Stimulated activated CD8-positive, alpha-beta memory T cell treated with anti-CD3 and anti-CD28 coated beads, Interleukin-15, amount 100 ng/mL, for 48 hours (primary cell): ENCODE measurements at regions not wholly inside any gene's neighbourhood (a gene's known extent, or its start where the extent isn't known, plus 50 kb on each side); places are given as distances from the start of the nearest gene placed in this dataset.
"Not testable (repeated sequence)": the region's sequence is repeated elsewhere in the genome, so short reads cannot be mapped to it uniquely, and the experiment has no call there.

Experiments used
- DNase-seq, 2 donors: peaks; one replicate each; pipeline ENCODE4 v3.0.0-alpha.2; 2020; ENCODE audit warnings: low read depth in 2 of 2

DNA sequence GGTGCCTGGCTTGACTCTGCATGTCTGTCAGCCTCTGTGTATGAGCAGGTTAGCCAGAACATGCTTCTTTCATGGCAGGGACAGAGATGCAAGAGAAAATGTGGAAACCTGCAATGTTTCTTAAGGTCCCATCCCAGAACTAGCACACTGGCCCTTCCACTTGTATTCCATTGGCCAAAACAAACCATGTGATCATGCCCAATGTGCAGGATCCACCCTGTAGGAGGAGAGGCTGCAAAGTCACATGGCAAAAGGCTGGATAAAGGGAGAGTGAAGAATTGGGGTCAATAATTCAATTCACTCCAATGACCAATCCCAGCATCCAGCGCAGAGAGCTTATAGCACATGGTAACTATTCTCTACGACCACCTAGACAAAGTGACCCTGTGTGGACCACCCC is 405.5 kb downstream of the MIAT start:
- DNase-seq, result no peak

DNA sequence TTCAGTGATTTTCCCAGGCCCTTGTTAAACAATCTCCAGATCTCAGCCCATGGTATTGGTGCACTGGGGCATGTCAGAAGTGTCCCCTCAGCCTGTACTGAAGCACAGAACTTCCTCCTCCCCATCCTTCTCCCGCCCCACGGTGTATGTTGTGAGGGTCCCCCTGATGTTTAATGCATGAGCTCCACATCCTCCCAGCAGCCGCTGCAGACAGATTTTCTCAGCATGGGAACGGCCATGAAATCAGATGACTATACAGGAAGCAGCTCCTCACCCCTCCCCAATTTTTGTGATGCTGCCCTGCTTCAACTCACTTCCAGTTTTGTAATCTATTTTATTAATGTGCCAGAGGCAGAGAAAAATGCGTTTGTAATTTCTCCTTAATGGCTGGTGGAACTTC is 406.0 kb downstream of the MIAT start:
- no peak for DNase-seq

DNA sequence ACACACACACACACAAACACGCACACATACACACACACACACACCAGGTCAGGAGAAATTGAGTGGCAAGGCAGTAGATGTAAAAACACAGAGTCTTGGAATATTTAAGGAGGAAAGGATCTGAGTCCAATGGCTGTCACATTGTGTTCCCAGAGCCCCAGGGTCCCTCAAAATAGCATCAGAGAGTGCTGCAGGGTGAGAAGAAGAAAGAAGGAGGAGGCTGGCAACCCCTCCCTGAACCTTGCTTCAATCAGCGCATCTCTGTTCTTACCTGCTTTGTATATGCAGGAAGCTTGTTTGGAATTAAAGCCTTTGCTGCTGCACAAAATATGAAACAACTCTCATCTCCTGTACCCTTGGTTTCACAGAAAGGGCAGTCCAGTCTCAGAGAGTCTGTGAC is 406.5 kb downstream of the MIAT start:
- DNase-seq, result no peak

DNA sequence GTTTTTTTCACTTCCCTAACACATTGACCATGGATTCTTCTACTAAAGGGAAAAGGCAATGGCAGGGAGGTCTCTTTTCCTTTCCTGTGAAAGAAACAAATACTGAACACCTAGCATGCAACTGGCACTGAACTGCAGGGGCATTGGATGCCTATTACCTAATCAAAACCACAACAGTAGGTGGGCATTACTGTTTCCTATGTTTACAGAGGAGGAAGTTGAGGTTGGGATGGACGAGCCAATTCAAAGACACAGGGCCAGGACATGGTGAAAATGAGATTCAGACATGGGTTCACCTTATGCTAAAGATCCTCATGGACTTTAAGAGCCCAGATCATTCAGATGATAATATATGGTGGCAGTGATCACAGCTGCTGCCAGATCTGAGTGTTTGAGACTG is 407.0 kb downstream of the MIAT start:
- DNase-seq, result no peak

DNA sequence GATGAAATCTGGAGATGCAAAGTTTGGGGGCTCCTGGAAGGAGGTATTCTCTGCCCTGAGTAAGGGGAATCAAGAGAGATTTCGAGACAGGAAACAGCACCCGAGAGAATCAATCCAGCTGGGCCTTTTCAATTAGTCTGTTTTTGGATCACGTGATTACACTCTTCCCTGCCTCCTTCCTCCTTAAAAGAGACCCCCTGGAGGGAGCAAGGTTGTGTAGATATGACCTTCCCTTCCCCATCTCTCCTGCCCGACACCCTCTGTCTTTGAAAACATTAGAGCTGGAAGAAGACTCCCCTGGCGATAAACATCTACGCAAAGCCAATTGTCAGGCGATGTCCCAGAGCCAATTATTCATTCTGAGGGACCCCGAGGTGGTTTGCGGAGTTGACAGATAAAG is 407.9 kb downstream of the MIAT start:
- no peak for DNase-seq

DNA sequence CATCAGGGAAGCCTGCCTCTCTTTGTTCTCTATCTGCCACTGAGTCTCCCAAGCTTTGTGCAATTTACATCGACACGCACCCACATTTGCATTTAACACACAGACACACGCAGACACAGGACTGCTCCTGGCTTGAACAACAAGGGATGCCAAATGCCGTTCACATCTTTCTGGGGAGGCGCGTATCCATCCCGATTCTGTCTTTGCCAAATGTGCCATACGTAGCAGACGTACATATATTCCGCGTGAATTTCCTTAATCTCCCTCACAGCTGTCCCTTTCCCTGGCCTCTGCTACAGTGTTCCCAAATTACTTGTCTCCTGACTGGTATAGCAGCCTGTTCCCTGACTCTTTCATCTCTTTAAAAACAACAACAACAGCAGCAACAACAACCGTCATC is 409.5 kb downstream of the MIAT start:
- no peak for DNase-seq

DNA sequence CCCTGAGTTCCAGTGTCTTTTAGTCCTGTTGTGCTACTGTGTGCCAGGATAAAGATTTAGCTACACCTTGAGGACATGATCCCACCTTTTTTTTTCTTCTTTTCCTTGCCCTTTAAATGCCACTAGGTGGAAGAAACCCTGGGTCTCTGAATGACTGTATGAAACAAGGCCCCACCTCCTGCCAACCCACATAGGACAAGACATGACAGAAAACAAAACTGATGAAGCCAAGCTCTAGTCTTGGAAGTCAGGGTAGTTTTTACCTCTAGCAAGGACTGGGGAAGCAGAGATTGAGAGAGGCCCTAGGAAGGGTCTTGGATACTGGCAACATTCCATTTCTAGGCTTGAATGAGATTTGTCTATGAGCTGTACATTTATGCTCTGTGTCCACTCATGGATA is 410.7 kb downstream of the MIAT start:
- DNase-seq, result no peak

DNA sequence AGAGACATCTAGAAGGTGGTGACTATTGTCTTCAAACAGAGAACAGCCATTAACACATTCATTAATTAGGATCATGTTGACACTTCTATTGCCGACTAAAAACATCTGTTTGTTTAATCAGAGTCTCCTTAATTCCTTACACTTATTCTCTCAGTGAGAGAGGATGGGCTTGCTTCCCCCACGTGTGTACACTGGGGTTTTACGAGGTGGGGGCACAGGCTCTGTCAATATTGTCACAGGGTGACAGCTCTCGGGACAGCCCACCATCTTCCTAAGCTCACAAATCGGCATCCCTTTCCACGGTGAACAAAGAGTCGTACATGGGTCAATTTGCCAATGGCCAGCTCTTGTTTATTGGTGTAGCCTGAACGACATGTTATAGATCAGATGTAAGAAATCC is 413.2 kb downstream of the MIAT start:
- no peak for DNase-seq

DNA sequence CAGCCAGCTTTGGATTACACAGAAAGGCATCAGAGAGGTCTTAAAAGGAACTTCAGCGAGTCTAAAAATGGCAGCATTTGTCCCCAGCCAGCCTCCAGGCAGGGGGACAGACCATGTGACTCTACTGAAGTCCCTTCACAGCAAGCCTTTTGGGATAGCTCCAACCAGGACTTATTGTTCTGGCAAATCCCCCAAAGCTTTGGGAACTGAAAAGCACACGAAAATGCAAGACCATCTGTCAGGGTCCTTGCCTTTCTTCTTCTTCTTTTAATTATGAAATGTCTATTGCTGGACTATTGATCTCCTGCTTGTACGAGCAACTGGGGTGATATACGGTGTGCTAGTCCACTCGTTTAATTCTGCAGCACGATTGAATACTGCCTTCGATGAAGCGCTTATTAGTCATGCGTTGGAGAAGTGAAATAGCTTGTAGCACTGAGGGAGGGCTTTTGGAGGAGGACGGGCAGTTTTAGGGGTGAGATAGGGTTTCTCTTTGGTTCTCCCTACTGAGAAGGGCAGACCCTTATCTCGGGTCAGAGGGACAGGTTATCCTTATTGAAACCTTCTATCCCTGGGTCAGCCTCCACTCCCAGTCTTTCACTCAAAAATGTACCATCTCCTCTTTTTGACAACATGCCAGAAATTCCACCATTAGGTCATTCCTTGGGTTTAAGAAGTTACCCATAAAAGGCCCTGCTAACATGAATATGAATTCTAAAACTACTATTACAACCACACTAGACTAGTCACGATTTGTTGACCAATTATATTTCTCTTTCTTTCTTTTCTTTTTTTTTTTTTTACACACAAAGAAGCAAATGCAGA is 416.4 kb downstream of the MIAT start:
- no peak for DNase-seq

DNA sequence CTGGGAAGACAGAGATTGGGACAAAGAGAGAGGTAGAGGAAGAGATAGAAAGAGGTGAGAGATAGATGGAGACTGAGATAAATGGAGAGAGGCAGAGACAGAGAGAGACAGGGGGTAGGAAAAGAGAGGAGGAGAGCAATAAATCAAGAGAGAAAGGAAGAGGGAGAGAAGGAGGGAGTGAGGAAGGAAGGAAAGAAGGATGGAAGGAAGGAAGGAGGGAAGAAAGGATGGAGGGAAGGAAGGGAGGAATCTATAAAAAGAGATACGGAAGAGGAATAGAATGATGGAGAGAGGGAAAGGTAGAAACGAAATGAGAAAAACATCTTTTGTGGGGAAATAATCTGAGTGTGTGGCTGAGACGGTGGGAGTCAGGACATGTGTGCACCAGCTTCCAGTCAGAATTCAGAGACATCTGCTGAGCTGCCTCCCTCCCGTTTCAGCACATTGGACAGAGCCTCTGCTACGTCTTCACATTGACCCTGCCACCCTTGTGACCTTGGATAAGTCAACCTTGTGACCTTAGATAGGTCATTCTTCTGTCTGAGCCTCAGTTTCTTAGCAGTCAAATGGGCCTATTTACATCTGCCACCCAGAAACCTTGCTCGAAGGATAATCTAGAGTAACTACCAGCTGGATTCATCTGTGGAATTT is 417.8 kb downstream of the MIAT start:
- no peak for DNase-seq

DNA sequence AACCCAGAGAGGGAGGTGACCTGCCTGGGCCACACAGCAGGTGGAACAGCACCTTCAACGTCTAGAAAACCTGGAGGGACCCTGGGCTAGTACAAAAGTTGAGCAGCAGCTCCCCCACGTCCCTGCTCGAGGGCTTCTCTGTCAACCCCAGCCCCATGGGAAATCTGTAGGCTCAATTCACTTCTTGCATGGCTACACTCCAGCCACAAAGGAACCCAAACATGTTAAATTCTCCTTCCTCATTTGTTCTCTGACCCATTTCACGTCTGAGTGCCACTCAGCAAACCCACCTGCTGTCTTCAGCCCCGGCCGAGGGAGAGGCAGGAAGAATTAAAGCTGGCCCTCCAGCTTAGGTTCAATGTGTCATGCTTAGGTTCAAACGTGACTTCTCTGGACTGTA is 418.5 kb downstream of the MIAT start:
- no peak for DNase-seq

DNA sequence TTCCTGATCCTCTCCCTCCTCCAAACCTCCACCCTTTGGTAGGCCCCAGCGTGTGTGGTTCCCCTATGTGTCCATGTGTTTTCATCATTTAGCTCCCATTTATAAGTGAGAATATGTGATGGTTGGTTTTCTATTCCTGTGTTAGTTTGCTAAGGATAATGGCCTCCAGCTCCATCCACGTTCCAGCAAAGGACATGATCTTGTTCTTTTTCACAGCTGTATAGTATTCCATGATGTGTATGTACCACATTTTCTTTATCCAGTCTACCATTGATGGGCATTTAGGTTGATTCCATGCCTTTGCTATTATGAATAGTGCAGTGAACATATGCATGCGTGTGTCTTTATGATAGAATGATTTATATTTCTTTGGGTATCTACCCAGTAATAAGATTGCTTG is 420.7 kb downstream of the MIAT start:
- not testable (repeated sequence) for DNase-seq

DNA sequence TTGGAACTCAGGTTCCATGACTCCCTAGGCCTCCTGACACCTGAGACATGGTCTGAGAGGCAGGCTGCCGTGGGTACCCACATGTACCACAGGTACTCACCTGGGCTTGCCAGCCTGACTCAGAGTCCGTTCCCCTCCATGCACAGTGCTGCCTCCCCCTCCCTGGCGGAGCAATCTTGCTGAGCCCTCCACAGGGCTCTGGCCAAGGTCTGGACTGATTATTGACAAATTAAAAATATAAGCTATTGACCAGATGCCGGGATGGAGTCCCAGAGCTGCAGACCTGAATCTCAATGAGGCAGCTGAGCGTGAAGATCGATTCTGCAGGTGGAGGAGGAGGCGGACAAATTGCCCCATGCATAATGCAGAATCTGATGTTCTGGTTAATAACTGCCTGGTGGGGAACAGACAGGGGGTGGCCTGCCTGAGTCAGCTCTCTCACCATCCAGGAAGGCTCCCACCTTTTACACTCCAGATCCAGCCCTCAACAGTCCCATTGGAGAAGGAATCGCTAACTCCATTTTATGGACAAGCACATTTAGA is 422.7 kb downstream of the MIAT start:
- DNase-seq, result no peak

DNA sequence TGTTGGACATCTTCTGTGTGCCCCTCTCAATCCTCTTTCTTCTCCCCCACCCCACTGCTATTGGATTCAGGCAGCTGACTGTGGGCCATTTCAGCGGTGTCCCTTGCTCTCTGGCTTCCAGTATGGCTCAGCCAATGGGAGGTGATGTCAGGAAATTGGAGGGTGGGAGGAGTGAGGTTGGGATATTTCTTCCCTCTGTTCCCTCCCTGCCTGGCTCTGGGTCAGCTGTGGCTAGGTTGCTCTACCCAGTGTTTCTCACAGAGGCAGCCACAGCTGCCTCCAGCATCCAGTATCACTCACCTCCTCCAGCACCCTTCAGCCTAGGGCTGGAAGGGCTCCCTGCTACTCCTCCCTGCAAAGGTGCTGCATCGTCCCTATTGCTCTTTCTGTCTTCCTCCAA is 423.5 kb downstream of the MIAT start:
- no peak for DNase-seq

DNA sequence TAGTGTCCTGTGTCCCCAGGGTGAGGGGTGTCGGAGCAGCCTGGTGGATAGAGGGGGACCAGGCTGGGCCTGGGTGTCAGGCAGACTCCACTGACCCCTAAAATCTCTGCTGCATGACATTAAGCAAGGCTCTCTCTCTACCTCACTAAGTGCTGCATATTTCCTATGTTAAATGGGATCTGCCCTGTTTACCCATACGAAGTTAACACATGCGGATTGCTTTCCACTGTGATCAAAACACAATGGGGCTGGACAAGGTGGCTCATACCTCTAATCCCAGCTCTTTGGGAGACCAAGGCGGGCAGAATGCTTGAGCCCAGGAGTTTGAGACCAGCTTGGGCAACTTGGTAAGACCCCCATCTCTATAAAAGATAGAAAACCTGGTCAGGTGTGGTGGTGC is 426.2 kb downstream of the MIAT start:
- DNase-seq, result no peak

DNA sequence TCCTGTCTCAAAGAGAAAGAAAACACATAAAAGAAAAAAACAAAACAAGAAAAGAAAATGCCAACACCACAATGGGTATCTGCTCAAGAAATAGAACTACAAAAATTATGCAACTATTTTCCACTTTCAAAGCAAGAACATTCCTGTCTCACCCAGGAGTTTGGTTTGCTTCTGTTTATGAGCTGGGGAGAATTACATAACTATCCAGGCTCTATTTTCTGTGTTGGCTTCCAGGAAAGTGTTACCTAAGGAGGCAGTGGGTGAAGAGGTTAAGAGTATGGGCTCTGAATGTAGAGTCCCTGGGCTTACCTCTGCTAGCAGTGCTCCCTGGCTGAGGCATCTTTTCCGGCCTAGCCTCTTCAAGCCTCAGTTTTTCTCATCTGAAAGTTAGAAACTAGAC is 426.7 kb downstream of the MIAT start:
- DNase-seq, result no peak

DNA sequence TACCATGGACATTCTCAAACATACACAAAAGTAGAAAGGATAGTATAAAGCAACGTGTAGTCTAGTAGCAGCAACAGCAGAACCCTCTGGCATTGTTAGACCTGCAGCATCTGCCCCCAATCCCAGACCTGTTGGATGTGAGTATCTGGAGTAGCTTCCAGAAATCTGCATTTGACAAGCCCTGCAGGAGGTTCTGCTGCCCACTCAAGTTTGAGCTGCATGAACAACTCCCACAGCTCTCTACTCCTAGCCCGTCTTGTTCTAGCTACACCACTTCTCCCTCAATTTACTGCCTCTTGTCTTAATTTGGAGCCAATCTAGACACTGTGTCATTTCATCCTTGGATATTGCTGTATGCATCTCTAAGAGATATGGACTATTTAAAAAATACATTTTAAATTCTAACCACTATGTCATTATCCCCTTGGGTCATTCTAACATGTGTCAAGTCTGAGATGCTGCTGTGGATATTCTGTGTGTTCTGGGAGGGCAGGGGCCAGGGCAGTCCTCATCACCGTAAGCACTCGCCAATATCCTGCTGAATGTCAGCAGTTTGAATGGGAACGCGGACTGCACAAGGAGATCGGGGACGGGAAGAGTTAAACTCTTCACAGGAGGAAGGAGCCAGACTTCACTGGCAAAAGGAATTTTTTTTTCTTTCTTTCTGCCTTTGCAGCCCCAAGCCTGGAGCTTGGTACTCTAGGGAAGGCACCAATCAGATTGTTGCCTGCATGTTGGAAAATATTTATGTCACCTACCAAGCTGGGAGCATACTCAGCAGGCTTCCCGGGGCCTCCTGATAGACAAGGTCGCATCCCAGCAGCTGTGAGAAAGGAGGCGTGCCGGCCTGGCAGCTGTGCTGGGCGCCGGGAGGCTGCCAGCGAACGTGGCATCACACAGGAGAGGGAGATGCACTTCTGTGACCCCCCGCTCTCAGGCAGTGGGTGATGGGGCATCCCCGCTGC is 429.0 kb downstream of the MIAT start:
- no peak for DNase-seq

DNA sequence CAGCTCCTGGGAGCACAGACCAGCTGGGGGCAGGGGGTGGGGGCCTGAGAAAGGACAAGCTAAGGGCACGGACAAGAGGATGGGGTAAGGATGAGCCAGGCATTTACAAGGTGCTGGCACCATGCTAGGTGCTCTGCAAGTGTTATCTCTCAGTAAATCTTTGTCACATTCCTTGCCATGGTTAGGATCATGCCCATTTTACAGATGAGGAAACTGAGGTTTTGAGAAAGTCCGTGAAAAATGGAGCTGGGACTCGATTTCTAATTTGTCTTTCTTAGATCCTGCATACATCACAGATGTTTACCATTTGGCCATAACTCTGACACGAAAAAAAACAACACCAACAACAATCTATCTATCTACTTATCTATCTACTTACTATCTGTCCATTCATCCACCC is 429.7 kb downstream of the MIAT start:
- no peak for DNase-seq

DNA sequence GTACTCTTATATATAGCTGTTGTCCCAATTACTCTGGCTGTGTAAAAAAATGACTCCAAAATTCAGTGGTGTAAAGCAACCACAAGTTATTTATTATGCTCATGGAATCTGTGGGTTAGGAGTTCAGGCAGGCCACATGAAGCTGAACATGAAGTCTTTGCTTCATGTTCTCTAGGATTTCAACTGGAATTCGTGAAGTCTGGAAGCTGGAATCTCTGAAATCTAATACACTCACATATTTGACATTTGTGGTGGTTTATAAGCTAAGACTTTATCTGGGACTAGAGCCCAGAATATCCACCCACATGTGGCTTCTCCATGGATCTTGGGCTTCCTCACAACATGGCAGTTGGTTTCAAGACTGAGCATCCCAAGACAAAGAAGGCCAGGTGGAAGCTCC is 430.6 kb downstream of the MIAT start:
- DNase-seq, result no peak

DNA sequence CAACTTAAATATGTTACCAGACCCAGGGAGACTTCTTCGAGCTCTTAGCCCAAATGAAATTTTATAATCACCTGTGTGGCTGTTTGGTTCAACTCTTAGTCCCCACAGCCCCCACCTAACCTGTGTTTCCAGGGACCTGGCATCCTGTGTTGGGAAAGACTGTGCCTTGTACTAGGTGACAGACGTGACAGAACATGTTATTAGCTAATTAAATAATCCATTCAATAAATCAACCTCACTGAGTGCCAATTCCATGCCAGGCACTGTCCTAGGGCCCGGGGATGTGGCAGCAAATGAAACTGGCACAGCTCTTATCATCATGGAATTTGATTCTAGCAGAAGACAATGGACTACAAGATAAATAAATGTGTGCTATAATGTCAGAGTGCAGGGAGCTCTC is 431.9 kb downstream of the MIAT start:
- no peak for DNase-seq

DNA sequence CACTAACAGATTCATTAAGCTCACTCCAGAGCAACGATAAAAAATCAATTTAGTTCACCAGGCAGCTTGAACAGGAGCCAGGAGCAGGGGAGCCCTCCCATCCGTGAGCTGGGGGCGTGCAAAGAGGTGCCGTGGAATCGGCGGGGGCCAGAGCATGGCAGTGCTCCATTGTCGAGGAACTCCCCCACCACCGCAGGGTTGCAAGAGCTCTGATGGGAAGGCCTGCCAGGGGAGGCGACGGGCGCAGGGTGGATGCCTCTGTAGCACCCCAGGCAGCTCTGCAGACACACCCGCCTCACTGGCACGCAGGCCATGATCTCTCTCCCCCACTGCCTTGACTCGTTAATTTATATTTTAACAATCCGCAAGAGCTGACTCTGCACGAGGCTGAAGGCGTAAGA is 433.2 kb downstream of the MIAT start:
- no peak for DNase-seq

DNA sequence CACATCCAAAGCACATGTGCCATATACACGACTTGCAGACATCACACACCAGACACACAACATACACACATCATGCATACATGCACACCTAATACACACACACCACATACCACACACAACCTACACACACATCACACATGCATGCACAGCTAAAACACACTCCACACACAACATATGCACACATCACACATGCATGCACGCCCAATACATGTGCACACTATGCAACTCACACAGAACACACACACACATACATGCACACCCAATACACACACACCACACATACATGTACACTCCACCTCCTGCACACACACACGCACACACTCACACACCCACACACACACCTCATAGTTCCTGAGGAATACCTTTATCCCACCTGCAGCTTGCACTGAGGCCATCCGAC is 436.0 kb downstream of the MIAT start:
- DNase-seq, result no peak
